GM18520 (cell line): ENCODE measurements at regions not wholly inside any gene's neighbourhood (a gene's known extent, or its start where the extent isn't known, plus 50 kb on each side); places are given as distances from the start of the nearest gene placed in this dataset.

Experiments used
- ATAC-seq: cut with Tn5 transposase; IDR thresholded peaks from one replicate; pipeline ENCODE4 v1.9.1; 2021; ENCODE audit not compliant: unreplicated experiment

DNA sequence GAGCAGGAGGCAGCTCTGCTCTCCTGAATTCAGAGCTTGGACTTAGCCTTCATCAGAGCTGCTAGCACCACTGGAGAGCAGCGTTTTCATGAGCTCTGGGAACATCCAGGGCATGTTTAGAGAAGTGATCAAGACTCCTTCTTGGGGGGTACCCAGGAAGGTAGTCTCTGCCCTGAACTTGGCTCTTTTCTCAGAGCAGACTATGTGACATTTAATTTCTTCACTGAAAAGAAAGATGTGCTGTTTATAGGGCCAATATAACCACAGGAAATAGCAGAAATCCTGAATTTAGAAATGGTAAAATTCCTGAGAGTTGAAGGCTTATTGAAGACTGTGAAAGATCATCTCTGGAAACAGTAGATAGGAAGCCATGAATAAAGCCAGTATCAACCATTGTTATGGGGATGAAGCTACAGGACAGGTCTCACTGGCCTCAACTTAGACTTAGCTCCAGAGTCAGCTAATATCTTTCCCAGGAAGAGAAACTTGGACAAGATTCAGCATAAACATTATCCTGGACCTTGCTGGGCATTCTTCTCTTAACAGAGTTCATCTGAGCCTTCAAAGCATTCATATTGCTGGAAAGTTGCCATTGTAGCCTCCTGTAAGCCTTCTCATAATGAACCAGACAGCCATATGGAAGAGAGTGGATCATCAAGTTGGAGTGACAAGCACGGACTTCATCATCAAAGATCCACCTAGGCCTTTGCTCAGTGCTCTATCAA, 386.6 kb upstream of the THBS1 start:
- ATAC-seq: no peak

DNA sequence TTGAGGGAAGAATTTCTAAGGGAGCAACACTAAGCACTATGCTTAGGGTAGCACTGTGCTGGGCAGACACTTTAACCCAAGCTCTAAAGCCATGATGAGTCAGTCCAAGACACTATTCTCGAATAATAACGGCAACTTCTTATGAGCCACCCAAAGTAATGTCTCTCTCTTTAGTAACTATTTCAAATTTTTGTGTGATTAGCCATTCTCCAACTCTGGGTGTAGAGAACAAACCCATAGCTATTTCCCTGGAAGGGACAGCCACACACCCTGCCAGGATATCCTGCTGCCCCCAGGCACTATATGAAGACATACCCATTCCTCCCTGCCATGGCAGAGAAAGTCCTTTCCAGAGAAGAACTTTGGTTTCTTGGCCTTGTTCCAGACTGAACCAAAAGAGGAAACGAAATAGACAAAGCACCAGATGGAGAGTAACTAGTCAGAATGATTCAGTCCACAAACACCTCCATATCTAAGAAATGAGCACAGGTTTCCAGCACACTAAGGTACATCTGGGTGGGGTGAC, 384.9 kb upstream of the THBS1 start:
- ATAC-seq: no peak

DNA sequence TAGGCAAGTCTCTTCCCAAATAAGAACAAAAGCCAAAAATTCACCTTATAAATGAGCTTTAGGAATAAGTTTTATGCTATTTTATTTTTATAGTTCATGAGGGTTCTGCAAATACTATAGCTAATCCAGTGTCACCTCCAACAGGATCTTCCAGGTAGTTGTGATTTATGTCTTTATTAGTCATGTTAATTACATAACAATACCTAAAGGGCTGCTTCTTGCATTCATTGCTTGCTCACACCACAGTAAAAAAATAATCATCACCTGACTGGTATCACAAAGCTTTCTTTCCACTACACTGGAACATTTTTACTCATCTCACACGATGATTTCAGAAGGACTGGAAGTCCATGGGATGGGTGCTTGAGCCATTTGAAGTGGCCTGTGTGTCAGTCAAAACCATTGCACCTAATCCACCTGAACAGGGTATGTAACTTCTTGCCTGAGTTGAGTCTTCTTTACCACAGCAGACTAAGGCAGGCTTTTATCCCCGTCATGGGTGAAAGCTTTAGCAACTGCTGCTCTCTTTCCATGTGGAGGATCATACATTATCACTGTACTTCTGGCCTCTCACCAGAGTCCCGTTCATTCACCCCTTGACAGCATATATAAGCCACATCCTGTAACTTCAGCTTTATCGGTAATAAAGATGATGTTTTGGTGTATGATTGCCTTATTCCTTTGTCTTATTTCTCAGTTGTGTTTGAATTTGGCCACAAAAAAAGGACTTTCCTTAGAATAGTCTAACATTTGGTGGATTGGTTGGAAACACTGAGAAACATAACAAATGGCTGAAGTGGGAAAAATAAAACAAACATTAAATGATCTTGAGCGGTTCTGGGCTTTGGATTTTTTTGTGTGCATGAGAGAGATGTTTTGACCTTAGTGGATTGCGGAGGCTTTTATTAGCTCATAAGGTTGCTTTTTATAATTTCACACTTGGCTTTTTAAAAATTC, 382.6 kb upstream of the THBS1 start:
- ATAC-seq: no peak

DNA sequence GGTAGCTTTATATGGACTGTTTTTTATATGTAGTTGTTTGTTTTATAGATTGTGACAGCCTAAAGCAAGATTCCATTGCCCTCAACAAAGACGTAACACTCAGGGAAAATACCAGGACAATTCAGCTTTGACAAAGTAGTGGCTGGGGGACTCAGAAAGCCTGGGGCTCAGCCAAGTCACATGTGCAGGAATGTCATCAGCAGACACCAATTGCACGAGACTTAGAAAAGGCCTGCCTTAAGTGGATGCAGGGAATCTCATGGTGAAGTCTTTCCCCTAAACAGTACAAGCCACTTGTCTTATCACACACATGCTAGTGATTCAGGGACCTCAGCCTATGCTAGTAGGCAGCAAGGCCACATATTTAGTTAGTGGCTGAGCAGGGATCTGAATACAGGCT, 381.8 kb upstream of the THBS1 start:
- no peak for ATAC-seq

DNA sequence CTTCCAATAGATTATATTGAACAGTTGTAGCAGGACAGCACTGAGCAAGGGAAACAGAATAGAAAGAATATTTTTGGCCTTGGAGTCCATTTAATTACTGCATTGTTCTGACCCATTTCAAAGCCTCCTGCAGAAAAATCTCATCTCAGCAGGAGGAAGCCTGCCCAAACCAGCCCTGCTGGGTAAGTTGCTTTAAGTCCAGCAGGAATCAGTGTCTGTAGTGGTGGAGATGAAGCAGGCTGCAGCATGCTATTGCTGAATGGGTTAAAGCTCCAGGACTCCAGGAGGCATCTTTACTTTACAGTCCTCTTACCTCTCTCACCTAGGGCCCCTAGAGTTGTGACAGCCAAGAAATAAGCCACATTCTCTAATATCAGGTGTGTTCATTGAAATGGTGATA, 380.3 kb upstream of the THBS1 start:
- no peak for ATAC-seq

DNA sequence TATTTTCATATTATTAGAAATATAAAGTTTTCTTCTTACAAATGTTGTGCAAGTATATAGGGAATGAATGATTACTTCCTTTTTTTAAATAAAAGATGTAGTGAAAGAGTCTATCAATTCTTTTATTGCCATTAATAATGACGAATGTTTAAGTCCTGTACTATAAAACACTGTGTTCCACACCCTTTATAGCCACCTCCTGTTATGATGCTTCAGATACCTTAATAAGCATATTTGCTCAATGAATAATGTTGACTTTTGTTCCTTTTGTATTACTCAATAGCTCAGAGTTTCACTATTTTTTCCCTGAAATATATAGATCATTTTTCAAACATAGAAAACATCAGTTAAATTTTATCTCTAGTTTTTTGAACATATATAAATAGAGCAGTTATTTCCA, 378.2 kb upstream of the THBS1 start:
- ATAC-seq: no peak

DNA sequence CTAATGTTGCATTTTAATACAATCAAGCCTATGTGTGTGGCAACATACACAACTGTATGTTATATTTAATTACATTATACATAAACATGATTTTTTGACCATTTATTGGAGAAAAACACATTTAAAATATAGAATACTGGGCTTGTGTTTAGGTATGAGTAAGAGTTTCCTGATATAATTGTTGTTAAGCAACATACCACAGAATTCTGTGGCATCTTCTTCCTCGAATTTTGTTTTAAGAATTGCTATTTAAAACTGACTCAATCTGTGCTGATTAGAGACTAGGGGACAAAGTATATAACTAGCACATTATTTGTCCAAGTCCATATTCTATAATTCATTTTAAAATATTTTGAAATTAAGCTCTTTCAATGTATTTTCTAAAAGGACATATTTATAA, 376.8 kb upstream of the THBS1 start:
- ATAC-seq: no peak

DNA sequence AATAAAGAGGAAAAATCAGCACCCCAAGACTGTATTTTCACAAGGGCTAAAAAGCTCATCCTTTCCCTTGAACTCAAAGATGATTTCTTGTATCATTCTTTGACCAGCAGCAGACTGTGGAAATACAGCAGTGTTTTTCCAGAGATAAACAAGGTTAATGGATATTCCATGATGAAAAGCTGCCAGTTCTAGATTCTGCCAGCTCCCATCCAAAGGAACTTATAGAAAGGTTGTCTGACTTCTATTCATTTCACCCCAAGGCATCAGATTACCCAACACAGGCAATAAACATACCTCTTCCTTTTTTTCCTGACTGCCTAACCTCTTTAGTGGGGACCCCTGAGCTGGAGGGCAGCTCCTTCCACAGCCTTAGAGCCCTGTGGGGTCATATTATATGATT, 375.8 kb upstream of the THBS1 start:
- no peak for ATAC-seq

DNA sequence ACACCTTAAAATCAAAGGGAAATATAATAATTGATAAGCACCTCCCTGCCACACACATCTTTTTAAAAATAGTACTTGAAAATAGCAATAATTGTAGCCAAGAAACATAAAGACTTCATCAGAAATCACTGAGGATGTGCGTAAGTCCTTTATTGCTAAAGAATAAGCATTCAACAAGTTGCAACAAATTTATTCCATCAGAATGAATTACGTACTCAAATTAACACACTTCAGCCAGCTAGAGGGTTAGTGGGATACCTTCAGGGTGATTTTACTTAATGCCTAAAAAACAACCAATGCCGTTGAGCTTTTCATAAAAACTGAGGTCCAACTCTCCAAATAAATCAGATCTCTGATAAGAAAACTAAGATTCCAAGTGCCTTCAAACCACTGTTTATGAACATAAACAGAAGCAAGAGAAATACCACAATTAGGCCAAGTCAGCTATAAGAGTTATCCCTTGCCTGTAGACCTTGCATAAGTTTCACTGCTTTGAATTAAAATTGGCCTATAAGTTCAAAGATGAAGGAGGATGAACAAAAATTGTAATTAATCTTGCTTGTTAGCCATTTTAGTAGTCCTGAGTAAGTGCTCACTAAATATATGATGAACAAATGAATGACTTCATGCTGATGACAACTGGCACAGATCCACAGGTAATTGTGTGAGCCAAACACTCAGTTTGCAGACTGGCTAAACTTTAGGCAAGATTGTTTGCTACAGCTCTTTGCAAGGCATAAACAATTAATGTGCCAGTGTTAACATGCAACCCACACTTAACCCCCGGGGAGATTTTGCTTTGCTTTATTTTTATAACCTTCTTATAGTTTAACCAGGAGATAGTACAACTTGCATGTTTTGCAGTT, 375.1 kb upstream of the THBS1 start:
- no peak for ATAC-seq

DNA sequence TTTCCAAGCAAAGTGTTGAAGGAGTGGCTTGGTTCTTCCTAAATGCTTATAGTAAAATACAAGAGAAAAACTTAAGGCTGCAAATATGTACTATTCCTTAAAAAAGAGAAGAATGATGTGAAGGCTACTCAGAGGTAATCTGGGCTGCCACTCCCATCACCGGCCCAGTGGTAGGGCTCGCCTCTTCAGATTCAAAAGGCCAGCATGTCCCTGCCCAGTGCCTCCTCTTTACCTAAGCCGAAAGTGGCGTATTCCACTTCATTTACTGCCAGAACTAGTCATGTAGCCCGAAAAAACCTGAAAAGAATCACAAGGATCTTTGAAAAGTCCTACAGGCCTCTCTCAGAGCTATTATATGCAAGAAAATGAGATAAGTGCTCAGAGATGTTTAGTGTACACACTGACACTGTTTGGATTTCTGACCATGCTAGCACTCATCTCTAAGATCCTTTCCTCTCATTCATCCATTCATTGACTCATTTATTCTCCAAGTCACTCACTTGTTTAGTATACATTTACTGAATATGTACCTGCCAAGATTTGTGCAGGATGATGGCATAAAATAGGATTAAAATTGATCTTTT, 373.3 kb upstream of the THBS1 start:
- no peak for ATAC-seq

DNA sequence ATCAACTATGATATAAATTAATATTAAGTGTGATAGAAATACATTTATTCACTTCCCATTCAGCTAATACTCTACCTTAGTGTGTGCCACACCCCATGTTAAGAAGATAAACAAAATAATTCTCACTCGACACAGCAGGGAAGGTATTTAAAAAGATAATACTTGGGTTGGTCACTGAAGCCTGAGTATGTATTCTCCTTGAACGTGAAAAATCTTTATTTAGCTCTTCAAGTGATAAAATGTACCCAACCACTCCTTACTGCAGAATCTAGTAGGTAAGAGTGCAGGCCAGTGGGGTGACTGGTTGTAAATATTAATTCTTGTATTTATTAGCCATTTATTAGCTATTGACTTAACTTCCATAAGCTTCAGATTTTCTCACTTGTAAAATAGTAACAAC, 372.7 kb upstream of the THBS1 start:
- no peak for ATAC-seq

DNA sequence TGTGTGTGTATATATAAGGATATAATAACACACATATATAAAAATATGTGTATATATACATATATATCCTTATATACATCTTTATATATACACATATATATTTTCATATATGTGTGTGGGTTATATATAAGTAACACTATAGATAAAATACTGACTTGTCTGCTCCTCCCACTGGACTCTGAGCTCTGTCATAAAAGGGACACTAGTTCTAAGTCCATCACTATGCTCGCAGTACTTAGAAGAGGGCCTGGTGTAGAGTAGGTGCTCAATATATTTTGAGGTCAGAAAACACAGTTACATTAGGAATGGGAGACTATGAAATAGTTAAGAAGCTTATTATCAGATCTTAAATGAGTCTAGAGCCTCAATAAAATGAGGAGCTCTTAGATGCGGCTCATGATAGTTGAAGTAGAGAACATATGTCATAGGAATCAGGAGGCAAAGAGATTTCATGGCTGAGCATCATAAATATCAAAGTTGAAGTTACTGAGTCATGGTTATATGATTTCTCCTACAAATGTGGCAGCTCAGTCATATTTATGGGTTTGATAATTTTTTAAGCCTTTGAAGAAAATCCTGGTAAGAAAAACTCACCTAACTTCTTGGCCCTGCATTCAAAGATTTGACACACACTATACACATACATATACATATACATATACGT, 371.2 kb upstream of the THBS1 start:
- no peak for ATAC-seq

DNA sequence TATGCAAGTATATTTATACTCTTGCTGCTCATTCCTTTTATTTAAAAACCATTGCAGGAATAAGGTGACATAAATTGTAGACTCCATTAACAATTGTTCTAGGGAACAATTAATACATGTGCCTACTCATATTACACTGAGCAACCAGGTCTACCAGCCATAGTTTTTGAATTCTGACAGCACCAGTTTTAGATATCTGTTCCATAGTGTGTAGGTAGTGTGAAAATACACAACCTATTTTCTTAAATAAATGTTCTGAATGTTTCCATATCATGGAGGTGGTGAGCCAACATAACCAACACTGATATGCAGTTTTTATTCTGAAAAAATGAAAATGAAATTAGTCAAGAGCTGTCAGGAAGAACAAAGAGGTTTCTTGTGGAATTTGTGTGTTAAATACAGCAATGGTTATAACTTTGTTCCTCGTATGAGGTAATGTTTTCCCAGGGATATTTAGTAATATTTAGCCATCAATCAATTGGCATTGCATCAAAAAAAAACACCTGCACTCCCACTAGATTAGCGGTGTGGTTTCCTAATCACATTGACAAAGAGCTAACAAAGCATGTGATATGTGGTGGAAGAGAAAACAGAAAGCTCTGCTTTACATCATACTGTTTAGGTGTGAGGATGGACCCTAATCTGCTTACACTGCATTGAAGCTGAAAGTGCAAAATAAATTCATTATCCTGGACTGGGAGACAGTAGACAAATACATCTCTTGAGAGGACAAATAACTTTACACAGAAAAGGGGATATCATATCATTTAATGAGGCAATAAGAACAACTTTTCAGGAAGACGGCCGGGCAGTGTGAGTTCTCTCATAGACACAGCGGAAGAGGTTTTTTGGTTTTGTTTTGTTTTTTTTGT, 369.5 kb upstream of the THBS1 start:
- ATAC-seq: no peak

DNA sequence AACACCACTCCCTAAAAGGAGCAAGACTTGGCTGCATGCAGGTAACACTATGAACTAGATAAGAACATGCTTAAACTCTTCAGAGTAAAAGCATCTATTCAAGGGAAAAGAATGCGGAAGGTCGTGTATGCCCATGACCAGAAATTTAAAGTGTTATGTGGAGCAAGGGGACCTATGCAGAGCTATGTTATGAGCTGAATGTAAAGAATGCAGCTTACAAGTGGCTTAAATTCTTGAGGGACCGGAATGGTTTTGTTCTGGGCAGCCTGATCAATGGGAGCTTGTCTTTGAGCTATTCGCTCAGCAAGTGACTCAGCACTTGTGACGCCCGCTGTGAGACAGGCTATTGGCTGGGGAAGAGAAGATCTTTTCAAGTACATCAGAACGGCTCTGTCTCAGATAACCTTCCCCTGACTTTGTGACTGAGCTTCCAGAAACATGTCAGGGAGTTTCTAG, 367.5 kb upstream of the THBS1 start:
- no peak for ATAC-seq

DNA sequence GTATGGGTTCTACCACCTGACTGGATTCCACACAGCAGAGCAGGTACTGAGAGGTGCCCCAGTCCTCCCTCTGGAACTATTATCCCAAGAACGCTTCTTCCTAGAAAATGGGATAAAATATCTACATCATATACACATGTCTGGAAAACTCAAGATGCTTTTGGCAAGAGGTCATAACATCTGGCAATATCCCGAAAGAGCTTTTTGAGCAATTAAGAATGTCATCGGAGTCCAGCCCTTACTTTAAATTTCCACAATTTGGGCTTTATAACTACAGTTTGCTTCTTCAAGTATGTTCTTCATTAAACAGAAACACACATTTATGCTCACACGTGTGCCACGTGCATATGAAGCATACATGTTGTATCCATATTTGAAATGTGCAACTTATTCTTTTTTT, 365.9 kb upstream of the THBS1 start:
- no peak for ATAC-seq

DNA sequence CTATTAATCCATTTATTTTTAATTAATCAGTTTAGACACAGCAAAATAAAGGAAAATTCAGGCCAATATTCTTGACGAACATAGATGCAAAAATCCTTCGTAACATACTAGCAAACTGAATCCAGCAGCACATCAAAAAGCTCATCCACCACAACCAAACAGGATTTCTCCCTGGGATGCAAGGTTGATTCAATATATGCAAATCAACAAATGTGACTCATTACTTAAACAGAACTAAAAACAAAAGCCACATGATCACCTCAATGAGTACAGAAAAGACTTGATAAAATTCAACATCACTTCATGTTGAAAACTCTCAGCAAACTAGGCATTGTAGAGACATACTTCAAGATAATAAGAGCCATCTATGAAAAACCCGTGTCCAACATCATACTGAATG, 364.1 kb upstream of the THBS1 start:
- ATAC-seq: no peak

DNA sequence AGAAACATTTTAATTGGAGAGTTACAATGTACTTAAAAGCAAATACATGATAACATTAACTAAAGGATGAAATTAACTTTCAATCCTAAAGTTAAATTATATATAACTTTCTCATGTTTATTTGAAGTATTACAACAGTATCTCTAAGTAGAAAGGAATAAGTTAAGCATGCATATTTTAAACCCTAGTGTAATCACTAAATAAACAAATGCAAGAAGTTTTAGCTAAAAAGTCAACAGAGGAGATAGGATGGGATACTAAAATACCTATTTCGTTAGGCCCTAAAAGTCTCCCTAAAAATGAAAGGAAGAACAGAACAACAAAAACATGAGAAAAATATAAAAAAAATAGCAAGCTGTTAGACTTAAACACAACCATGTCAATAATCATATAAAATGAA, 361.3 kb upstream of the THBS1 start:
- ATAC-seq: no peak

DNA sequence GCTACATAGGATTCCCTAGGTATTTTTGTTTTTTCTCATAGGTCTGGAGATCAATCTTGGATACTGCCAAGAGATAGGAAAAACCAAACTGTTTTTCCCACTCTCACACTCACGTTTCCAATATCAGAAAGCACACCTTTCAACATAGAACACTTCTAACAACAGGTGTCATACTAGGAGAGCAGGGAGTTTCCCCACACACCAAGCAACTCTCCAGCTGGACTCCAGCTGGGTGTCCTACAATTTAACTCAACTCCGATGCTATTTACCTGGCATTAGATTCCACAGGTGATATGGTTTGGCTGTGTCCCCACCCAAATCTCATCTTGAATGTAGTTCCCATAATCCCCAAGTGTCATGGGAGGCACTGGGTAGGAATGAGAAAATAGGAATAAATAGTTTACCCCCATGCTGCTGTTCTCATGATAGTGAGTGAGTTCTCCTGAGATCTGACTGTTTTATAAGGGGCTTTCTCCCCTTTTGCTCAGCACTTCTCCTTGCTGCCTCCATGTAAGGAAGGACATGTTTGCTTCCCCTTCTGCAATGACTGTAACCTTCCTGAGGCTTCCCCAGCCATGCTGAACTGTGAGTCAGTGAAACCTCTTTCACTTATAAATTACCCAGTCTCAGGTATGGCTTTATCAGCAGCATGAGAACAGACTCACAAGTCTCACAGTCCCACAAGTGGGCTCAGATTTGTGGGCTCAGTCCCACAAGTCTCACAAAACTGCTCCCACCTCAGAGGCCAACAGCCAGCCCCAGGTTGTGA, 354.5 kb upstream of the THBS1 start:
- no peak for ATAC-seq
